ENCODE measurements at regions not wholly inside any gene's neighbourhood (a gene's known extent, or its start where the extent isn't known, plus 50 kb on each side); places are given as distances from the start of the nearest gene placed in this dataset.

- Histone ChIP-seq H3K27me3 (peaks cover 13% of the 10 kb centered on the region), H3K4me1 (no peaks in the 10 kb centered on the region), H3K9me3 (no peaks in the 10 kb centered on the region), H3K4me3 (ENCODE audit: low read depth, low read length) (no peak overlapping the region), H3K36me3 (no peaks in the 10 kb centered on the region)
- DNase-seq = no peak
- TF ChIP-seq CTCF (IDR thresholded peaks at IDR 0.05; ENCODE audit: low read depth, low read length) = no peak
Observed at GRCh38 chrX:125204681-125205132, 115.0 kb upstream of the TEX13C start.

- Histone ChIP-seq H3K4me3 (ENCODE audit: low read depth, low read length) (no peak overlapping the region), H3K4me1 (no peaks in the 10 kb centered on the region), H3K36me3 (no peaks in the 10 kb centered on the region), H3K9me3 (no peaks in the 10 kb centered on the region), H3K27me3 (peaks cover 13% of the 10 kb centered on the region)
- DNase-seq = peak; percentile 3
- 0 out of 2 replicates have a peak, but pooled peaks have one; percentile 3 for TF ChIP-seq CTCF (IDR thresholded peaks at IDR 0.05; ENCODE audit: low read depth, low read length)
Observed at GRCh38 chrX:125205133-125205917, 114.3 kb upstream of the TEX13C start.

GRCh38 chrX:125205918-125206665 is 113.6 kb upstream of the TEX13C start:
- no peak for TF ChIP-seq CTCF (IDR thresholded peaks at IDR 0.05; ENCODE audit: low read depth, low read length)
- no peak overlapping the region for H3K4me3 ChIP-seq (ENCODE audit: low read depth, low read length)
- no peaks in the 10 kb centered on the region for H3K36me3 ChIP-seq
- H3K9me3 ChIP-seq = no peaks in the 10 kb centered on the region
- DNase-seq = no peak
- no peaks in the 10 kb centered on the region for H3K4me1 ChIP-seq
- peaks cover 13% of the 10 kb centered on the region for H3K27me3 ChIP-seq

GRCh38 chrX:125210146-125210545 is 109.5 kb upstream of the TEX13C start:
- Histone ChIP-seq H3K9me3 (no peaks in the 10 kb centered on the region), H3K4me3 (ENCODE audit: low read depth, low read length) (no peak overlapping the region), H3K36me3 (no peaks in the 10 kb centered on the region), H3K4me1 (no peaks in the 10 kb centered on the region), H3K27me3 (no peaks in the 10 kb centered on the region)
- no peak for TF ChIP-seq CTCF (IDR thresholded peaks at IDR 0.05; ENCODE audit: low read depth, low read length)
- no peak for DNase-seq

GRCh38 chrX:125219852-125220251 is 99.8 kb upstream of the TEX13C start:
- H3K36me3 ChIP-seq = no peaks in the 10 kb centered on the region
- no peaks in the 10 kb centered on the region for H3K9me3 ChIP-seq
- no peak overlapping the region for H3K4me3 ChIP-seq (ENCODE audit: low read depth, low read length)
- no peaks in the 10 kb centered on the region for H3K27me3 ChIP-seq
- no peak for DNase-seq
- H3K4me1 ChIP-seq = no peaks in the 10 kb centered on the region
- TF ChIP-seq CTCF (IDR thresholded peaks at IDR 0.05; ENCODE audit: low read depth, low read length) = no peak

GRCh38 chrX:125236955-125237354 is 82.7 kb upstream of the TEX13C start:
- Histone ChIP-seq H3K36me3 (no peaks in the 10 kb centered on the region), H3K9me3 (no peaks in the 10 kb centered on the region), H3K4me3 (ENCODE audit: low read depth, low read length) (no peak overlapping the region), H3K4me1 (no peaks in the 10 kb centered on the region), H3K27me3 (no peaks in the 10 kb centered on the region)
- TF ChIP-seq CTCF (IDR thresholded peaks at IDR 0.05; ENCODE audit: low read depth, low read length) = no peak
- no peak for DNase-seq

Data from BE2C (cell line).